Muscle of leg (tissue), 3 donors: ENCODE measurements at regions not wholly inside any gene's neighbourhood (a gene's known extent, or its start where the extent isn't known, plus 50 kb on each side); places are given as distances from the start of the nearest gene placed in this dataset.

Source experiments
- DNase-seq: peaks from one replicate; pipeline ENCODE4 v3.0.0; 2013
- H3K27ac ChIP-seq: one replicate; pipeline ENCODE4 v1.5.1; 2013; ENCODE audit warnings: mild to moderate bottlenecking, low read length, control low read depth
- H3K27me3 ChIP-seq: one replicate; pipeline ENCODE4 v1.6.1; 2013; ENCODE audit warnings: low read length; ENCODE audit not compliant: control insufficient read depth, insufficient read depth
- H3K36me3 ChIP-seq: one replicate; pipeline ENCODE4 v1.6.1; 2013; ENCODE audit warnings: low read length; ENCODE audit not compliant: control insufficient read depth, insufficient read depth
- H3K4me1 ChIP-seq: one replicate; pipeline ENCODE4 v1.6.1; 2013; ENCODE audit warnings: low read length; ENCODE audit not compliant: control insufficient read depth, insufficient read depth
- H3K4me3 ChIP-seq: one replicate; pipeline ENCODE4 v1.5.1; 2013; ENCODE audit warnings: low read length, control low read depth
- H3K9me3 ChIP-seq: replicated peaks from 2 replicates; pipeline ENCODE4 v1.6.1; 2013; ENCODE audit warnings: low read depth, low read length; ENCODE audit not compliant: control insufficient read depth
- WGBS: methylation state at CpG from one replicate; pipeline ENCODE4 v1.1.5; 2013; ENCODE audit warnings: missing lambda C conversion rate; ENCODE audit not compliant: insufficient coverage; 5-methylcytosine and 5-hydroxymethylcytosine counted together

DNA sequence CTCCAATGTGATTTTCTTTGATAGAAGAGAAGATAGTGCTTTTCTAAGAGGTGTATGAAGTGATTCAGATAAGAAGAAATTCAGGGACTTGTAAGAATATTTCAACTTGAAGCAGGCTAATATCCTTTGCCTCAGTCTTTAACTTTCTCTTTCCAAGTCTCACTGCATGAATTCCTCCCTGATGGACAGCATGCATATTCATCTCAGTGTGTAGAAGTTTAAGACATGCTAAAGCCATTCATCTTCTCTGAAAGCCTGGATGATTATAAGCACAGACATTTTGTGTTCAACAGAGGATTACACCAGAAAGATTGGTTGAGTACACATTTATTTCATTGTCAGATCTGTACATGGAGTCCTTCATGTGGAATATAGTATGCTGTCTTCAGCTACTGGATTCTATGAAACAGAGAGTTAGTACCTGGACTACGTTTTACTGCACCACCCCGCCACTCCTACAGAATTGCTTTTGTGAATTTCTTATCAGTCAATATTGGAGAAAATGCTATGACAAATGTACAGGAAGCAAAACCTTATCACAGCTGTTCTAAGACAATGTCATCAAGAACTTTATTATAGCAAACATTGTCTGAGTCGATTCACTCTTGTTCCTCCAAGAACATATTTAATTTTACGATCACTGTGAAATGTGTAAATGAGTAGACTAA lies 1346.1 kb downstream of the OTOL1 start:
- Histone ChIP-seq H3K4me3 (no peak overlapping the region), H3K36me3 (no peaks in the 10 kb centered on the region), H3K4me1 (no peaks in the 10 kb centered on the region), H3K27me3 (no peaks in the 10 kb centered on the region), H3K27ac (no peak overlapping the region), H3K9me3 (no peaks in the 10 kb centered on the region)
- no peak for DNase-seq
- no CpG with 5 or more reads among the region's 4 CpGs for WGBS

DNA sequence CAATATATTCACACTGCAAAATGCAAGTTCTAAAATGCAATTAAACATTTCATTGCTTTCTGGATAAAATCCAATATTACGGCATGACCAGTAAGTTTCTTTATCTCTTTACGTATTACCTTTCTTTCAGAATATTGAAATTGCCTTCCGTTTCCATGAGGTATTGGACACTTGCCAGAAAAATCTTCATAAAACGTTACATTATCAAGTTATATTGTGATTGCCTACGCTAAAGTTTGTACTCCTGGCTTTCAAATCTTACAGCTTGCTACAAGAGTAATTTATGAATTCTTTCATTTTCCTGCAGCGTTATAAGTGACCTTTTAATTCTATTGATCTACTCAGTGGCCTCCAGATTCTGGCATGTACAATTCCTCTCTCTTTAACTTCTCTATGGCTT lies 1349.3 kb downstream of the OTOL1 start:
- Histone ChIP-seq H3K36me3 (no peaks in the 10 kb centered on the region), H3K4me1 (no peaks in the 10 kb centered on the region), H3K9me3 (no peaks in the 10 kb centered on the region), H3K27me3 (no peaks in the 10 kb centered on the region), H3K27ac (no peak overlapping the region), H3K4me3 (no peak overlapping the region)
- no peak for DNase-seq
- no CpG with 5 or more reads among the region's 6 CpGs for WGBS

DNA sequence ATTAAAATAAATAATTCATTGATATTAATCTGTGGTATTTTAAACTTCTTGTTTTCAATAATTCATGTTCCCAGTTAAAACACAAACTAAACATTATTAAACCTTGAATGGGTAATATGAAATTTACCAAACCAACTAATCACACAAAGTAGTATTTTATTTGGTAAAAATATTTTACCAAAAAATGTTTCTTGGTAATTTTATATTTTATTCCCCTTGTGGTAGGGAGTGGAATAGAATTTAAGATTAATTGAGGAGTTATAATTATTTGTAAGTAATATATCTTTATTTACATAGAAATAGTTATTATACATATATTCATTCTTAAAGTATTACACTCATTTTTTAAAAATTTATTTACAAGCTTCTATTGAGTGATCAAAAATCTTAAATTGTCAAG lies 1350.9 kb downstream of the OTOL1 start:
- H3K9me3 ChIP-seq, result no peaks in the 10 kb centered on the region
- no peak overlapping the region for H3K4me3 ChIP-seq
- H3K27ac ChIP-seq, result no peak overlapping the region
- H3K36me3 ChIP-seq, result no peaks in the 10 kb centered on the region
- H3K4me1 ChIP-seq, result no peaks in the 10 kb centered on the region
- no peak for DNase-seq
- H3K27me3 ChIP-seq, result no peaks in the 10 kb centered on the region

GRCh38 chr3:162863579-162863978 lies 1367.0 kb downstream of the OTOL1 start:
- Histone ChIP-seq H3K4me1 (no peaks in the 10 kb centered on the region), H3K36me3 (no peaks in the 10 kb centered on the region), H3K27me3 (no peaks in the 10 kb centered on the region), H3K9me3 (no peaks in the 10 kb centered on the region), H3K27ac (no peak overlapping the region), H3K4me3 (no peak overlapping the region)
- no CpG with 5 or more reads among the region's 1 CpG for WGBS
- DNase-seq, result no peak

DNA sequence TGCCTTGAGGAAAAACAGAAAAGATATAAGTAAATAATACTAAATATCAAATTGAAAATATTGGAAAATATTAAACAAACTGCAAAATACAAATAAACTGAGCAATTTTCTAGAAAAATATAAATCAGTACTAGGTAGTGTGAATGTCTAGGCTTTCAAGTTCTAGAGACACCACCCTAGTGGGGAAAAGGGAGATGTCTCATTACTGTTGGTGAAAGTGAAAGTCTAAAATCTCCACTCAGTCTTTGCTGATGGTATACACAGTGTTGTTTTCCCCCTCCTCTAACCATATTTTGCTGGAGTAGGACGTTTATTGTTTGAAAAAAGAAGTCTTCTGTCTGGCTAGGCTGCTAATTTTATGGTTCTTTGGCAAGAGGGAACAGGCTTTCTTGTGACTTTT lies 1368.9 kb downstream of the OTOL1 start:
- no peak overlapping the region for H3K4me3 ChIP-seq
- no peaks in the 10 kb centered on the region for H3K4me1 ChIP-seq
- no peaks in the 10 kb centered on the region for H3K27me3 ChIP-seq
- WGBS, result no CpG with 5 or more reads among the region's 1 CpG
- H3K36me3 ChIP-seq, result no peaks in the 10 kb centered on the region
- H3K27ac ChIP-seq, result no peak overlapping the region
- no peaks in the 10 kb centered on the region for H3K9me3 ChIP-seq
- no peak for DNase-seq

- DNase-seq, result no peak
- H3K4me1 ChIP-seq, result no peaks in the 10 kb centered on the region
- no peaks in the 10 kb centered on the region for H3K27me3 ChIP-seq
- no peak overlapping the region for H3K27ac ChIP-seq
- no peaks in the 10 kb centered on the region for H3K9me3 ChIP-seq
- H3K36me3 ChIP-seq, result no peaks in the 10 kb centered on the region
- no CpG with 5 or more reads among the region's 1 CpG for WGBS
- no peak overlapping the region for H3K4me3 ChIP-seq
Observed at GRCh38 chr3:162879021-162879562, 1382.5 kb downstream of the OTOL1 start.

DNA sequence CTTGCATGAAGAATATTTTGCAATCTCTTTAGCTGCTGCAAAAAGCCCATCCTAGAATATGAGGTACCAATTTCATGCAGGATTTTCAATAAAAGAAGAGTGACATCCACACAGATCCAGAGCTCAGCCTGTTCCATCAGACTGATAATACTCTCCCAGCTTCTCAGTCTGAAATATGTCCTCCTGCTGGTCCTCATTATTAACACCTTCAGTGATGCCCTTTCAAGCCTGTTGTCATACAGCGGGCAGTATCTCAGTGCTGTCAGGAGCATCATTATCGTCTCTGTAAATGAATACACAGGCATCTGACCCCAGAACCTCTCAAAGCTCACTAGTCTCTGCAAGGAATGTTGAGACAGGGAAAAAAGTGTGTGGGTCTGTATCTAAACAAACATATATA lies 1387.8 kb downstream of the OTOL1 start:
- Histone ChIP-seq H3K4me3 (no peak overlapping the region), H3K4me1 (no peaks in the 10 kb centered on the region), H3K9me3 (no peaks in the 10 kb centered on the region), H3K27me3 (no peaks in the 10 kb centered on the region), H3K36me3 (no peaks in the 10 kb centered on the region), H3K27ac (no peak overlapping the region)
- DNase-seq, result no peak
- WGBS, result 60% methylated on average over 1 of the region's 2 CpGs

DNA sequence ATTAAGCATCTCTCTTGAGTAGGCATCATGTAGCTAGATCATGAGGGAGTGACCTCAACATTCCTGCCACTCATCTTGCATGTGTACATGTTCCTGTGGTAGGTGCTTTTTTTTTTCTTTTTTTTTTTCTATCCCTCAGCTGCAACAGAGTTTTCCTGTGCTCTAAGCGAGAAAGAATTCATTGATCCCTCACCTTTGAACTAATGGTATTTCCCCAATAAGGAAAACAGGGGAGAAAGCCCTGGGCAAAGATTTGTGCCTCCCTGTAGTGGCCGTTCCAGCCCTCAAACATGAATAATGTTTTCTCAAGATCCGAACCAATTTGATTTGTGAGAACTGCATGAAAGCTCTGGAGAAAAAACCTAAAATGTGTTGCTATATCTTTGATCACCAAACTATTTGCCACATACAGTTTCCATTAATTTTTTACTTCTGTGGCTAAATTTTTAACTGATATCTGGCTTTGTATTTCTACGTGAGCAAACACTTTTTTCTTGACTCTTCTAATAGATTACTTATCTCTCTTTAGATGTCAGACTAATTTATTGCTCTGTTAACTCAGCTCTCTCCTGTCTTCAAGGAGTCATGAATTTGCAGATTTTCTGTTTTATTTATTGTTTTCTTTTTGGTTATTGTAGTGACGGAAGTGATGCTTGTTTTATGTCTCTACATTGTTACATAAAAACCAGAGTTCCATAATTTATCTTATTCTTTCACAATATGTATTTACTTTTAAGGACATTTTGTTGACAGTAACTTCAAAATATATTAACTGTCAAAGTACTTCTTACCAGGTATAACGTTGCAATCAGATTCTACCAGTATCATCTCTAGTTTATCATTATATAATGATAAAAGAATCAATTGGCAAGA lies 1396.5 kb downstream of the OTOL1 start:
- no peaks in the 10 kb centered on the region for H3K4me1 ChIP-seq
- no peak overlapping the region for H3K27ac ChIP-seq
- H3K9me3 ChIP-seq, result peaks cover 2% of the 10 kb centered on the region
- no peaks in the 10 kb centered on the region for H3K36me3 ChIP-seq
- no peak overlapping the region for H3K4me3 ChIP-seq
- DNase-seq, result no peak
- H3K27me3 ChIP-seq, result no peaks in the 10 kb centered on the region
- no CpG with 5 or more reads among the region's 6 CpGs for WGBS

- Histone ChIP-seq H3K4me1 (no peaks in the 10 kb centered on the region), H3K4me3 (no peak overlapping the region), H3K27ac (no peak overlapping the region), H3K36me3 (no peaks in the 10 kb centered on the region), H3K27me3 (no peaks in the 10 kb centered on the region), H3K9me3 (peaks cover 2% of the 10 kb centered on the region)
- DNase-seq, result no peak
Observed at GRCh38 chr3:162897291-162897690, 1400.7 kb downstream of the OTOL1 start.

DNA sequence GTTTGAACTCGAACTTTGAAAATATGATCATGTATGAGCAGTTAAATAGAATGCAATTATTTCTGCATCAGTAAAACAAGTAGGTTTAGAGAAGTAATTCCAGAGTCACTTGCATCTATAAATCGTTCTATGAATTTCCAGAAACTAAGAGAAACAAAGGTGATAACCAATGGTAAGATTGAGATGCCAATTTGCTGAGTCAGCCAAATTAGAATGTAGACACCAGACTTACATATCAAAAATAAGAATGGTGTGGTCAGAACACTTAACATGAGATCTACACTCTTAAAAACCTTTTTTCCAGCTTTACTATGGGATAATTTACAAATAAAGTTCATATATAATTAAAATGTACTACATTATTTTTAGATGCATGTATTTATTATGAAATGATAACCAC lies 1435.9 kb downstream of the OTOL1 start:
- WGBS, result no CpG with 5 or more reads among the region's 2 CpGs
- Histone ChIP-seq H3K27ac (no peak overlapping the region), H3K36me3 (no peaks in the 10 kb centered on the region), H3K4me3 (no peak overlapping the region), H3K27me3 (no peaks in the 10 kb centered on the region), H3K9me3 (no peaks in the 10 kb centered on the region), H3K4me1 (no peaks in the 10 kb centered on the region)
- no peak for DNase-seq
